Central memory CD8-positive, alpha-beta T cell (primary cell): ENCODE measurements at regions not wholly inside any gene's neighbourhood (a gene's known extent, or its start where the extent isn't known, plus 50 kb on each side); places are given as distances from the start of the nearest gene placed in this dataset.
A peak's percentile ranks its signal among the peaks of the same experiment; 100 is the strongest.

Source experiments
- ATAC-seq: fragments of 150-1000 bp; cut with Tn5 transposase; replicated peaks from 2 replicates; pipeline ENCODE4 v1.10.0; 2022; ENCODE audit warnings: mild to moderate bottlenecking, moderate FRiP score, moderate number of reproducible peaks; ENCODE audit not compliant: poor library complexity, severe bottlenecking; ENCODE audit errors: extremely low read depth
- DNase-seq, 2 donors: peaks; one replicate each; pipeline ENCODE4 v3.0.0; 2021; ENCODE audit warnings: low spot score in 2 of 2
- H3K27ac Mint-ChIP-seq: one replicate; pipeline ENCODE4 v1.8.0; 2022; ENCODE audit warnings: low read depth, mild to moderate bottlenecking, moderate library complexity, mixed read lengths
- H3K27me3 Mint-ChIP-seq: one replicate; pipeline ENCODE4 v1.8.0; 2022; ENCODE audit warnings: mixed read lengths
- H3K36me3 Mint-ChIP-seq: one replicate; pipeline ENCODE4 v1.8.0; 2022; ENCODE audit warnings: mild to moderate bottlenecking, moderate library complexity, mixed read lengths; ENCODE audit not compliant: insufficient read depth
- H3K4me1 Mint-ChIP-seq: one replicate; pipeline ENCODE4 v1.8.0; 2022; ENCODE audit warnings: mixed read lengths
- H3K4me3 Mint-ChIP-seq: one replicate; pipeline ENCODE4 v1.8.0; 2022; ENCODE audit warnings: mild to moderate bottlenecking, moderate library complexity, mixed read lengths
- H3K9me3 Mint-ChIP-seq: one replicate; pipeline ENCODE4 v1.8.0; 2022; ENCODE audit warnings: mixed read lengths

- no peak overlapping the region for H3K27ac Mint-ChIP-seq
- no peak for ATAC-seq
- no peak for DNase-seq
- H3K9me3 Mint-ChIP-seq, result no peaks in the 10 kb centered on the region
- no peaks in the 10 kb centered on the region for H3K27me3 Mint-ChIP-seq
- no peaks in the 10 kb centered on the region for H3K4me1 Mint-ChIP-seq
- no peak overlapping the region for H3K4me3 Mint-ChIP-seq
- peaks cover 1% of the 10 kb centered on the region for H3K36me3 Mint-ChIP-seq
These were observed 110.7 kb upstream of the CTSC start for GRCh38 chr11:88448131-88448670.

GRCh38 chr11:88447281-88447680 is 109.7 kb upstream of the CTSC start:
- Mint-ChIP-seq H3K27me3 (no peaks in the 10 kb centered on the region), H3K9me3 (no peaks in the 10 kb centered on the region), H3K4me3 (no peak overlapping the region), H3K27ac (no peak overlapping the region), H3K4me1 (no peaks in the 10 kb centered on the region), H3K36me3 (peaks cover 1% of the 10 kb centered on the region)
- ATAC-seq, result no peak
- no peak for DNase-seq

- no peaks in the 10 kb centered on the region for H3K27me3 Mint-ChIP-seq
- ATAC-seq, result no peak
- H3K4me1 Mint-ChIP-seq, result no peaks in the 10 kb centered on the region
- DNase-seq, result no peak
- peaks cover 6% of the 10 kb centered on the region for H3K9me3 Mint-ChIP-seq
- H3K27ac Mint-ChIP-seq, result no peak overlapping the region
- H3K36me3 Mint-ChIP-seq, result no peaks in the 10 kb centered on the region
- H3K4me3 Mint-ChIP-seq, result no peak overlapping the region
These were observed 101.8 kb upstream of the CTSC start for GRCh38 chr11:88439356-88439755.

- Mint-ChIP-seq H3K4me3 (no peak overlapping the region), H3K4me1 (no peaks in the 10 kb centered on the region), H3K9me3 (peaks cover 6% of the 10 kb centered on the region), H3K36me3 (no peaks in the 10 kb centered on the region), H3K27ac (no peak overlapping the region), H3K27me3 (no peaks in the 10 kb centered on the region)
- no peak for DNase-seq
- no peak for ATAC-seq
These were observed 101.2 kb upstream of the CTSC start for GRCh38 chr11:88438721-88439120.

- no peaks in the 10 kb centered on the region for H3K36me3 Mint-ChIP-seq
- H3K27me3 Mint-ChIP-seq, result no peaks in the 10 kb centered on the region
- H3K27ac Mint-ChIP-seq, result no peak overlapping the region
- ATAC-seq (peak; percentile 28), DNase-seq (no peak)
- peaks cover 6% of the 10 kb centered on the region for H3K9me3 Mint-ChIP-seq
- H3K4me3 Mint-ChIP-seq, result no peak overlapping the region
- H3K4me1 Mint-ChIP-seq, result peaks cover 12% of the 10 kb centered on the region
These were observed 97.9 kb upstream of the CTSC start for GRCh38 chr11:88435415-88435814.

- Mint-ChIP-seq H3K4me3 (no peak overlapping the region), H3K4me1 (peaks cover 12% of the 10 kb centered on the region), H3K27ac (no peak overlapping the region), H3K9me3 (peaks cover 6% of the 10 kb centered on the region), H3K27me3 (no peaks in the 10 kb centered on the region), H3K36me3 (no peaks in the 10 kb centered on the region)
- peak; percentile 43 for ATAC-seq
- DNase-seq, result no peak
These were observed 96.9 kb upstream of the CTSC start for GRCh38 chr11:88434333-88434976.

GRCh38 chr11:88433536-88434230 is 96.1 kb upstream of the CTSC start:
- no peaks in the 10 kb centered on the region for H3K27me3 Mint-ChIP-seq
- H3K36me3 Mint-ChIP-seq, result no peaks in the 10 kb centered on the region
- peaks cover 6% of the 10 kb centered on the region for H3K9me3 Mint-ChIP-seq
- H3K4me3 Mint-ChIP-seq, result no peak overlapping the region
- peaks cover 12% of the 10 kb centered on the region for H3K4me1 Mint-ChIP-seq
- H3K27ac Mint-ChIP-seq, result no peak overlapping the region
- DNase-seq, result no peak
- ATAC-seq, result no peak

- peaks cover 2% of the 10 kb centered on the region for H3K9me3 Mint-ChIP-seq
- ATAC-seq (no peak), DNase-seq (no peak)
- H3K4me3 Mint-ChIP-seq, result no peak overlapping the region
- H3K4me1 Mint-ChIP-seq, result peaks cover 12% of the 10 kb centered on the region
- no peaks in the 10 kb centered on the region for H3K36me3 Mint-ChIP-seq
- no peaks in the 10 kb centered on the region for H3K27me3 Mint-ChIP-seq
- no peak overlapping the region for H3K27ac Mint-ChIP-seq
These were observed 94.3 kb upstream of the CTSC start for GRCh38 chr11:88431675-88432341.

- DNase-seq (no peak), ATAC-seq (no peak)
- no peak overlapping the region for H3K4me3 Mint-ChIP-seq
- peaks cover 18% of the 10 kb centered on the region for H3K4me1 Mint-ChIP-seq
- no peaks in the 10 kb centered on the region for H3K27me3 Mint-ChIP-seq
- no peaks in the 10 kb centered on the region for H3K36me3 Mint-ChIP-seq
- H3K27ac Mint-ChIP-seq, result no peak overlapping the region
- no peaks in the 10 kb centered on the region for H3K9me3 Mint-ChIP-seq
These were observed 91.4 kb upstream of the CTSC start for GRCh38 chr11:88428959-88429358.

- H3K4me3 Mint-ChIP-seq, result no peak overlapping the region
- H3K27me3 Mint-ChIP-seq, result no peaks in the 10 kb centered on the region
- H3K4me1 Mint-ChIP-seq, result peaks cover 14% of the 10 kb centered on the region
- H3K27ac Mint-ChIP-seq, result no peak overlapping the region
- no peaks in the 10 kb centered on the region for H3K9me3 Mint-ChIP-seq
- DNase-seq (no peak), ATAC-seq (no peak)
- H3K36me3 Mint-ChIP-seq, result no peaks in the 10 kb centered on the region
These were observed 90.2 kb upstream of the CTSC start for GRCh38 chr11:88427719-88428118.

GRCh38 chr11:88424881-88425280 is 87.3 kb upstream of the CTSC start:
- Mint-ChIP-seq H3K27ac (no peak overlapping the region), H3K4me1 (peaks cover 31% of the 10 kb centered on the region)

GRCh38 chr11:88421530-88421929 is 84.0 kb upstream of the CTSC start:
- ATAC-seq (peak; percentile 60), DNase-seq (no peak)
- H3K36me3 Mint-ChIP-seq, result no peaks in the 10 kb centered on the region
- peaks cover 52% of the 10 kb centered on the region for H3K4me1 Mint-ChIP-seq
- H3K9me3 Mint-ChIP-seq, result no peaks in the 10 kb centered on the region
- H3K27ac Mint-ChIP-seq, result peak overlapping the region; percentile 83
- no peaks in the 10 kb centered on the region for H3K27me3 Mint-ChIP-seq
- H3K4me3 Mint-ChIP-seq, result peak overlapping the region; percentile 35

More at GRCh38 chr11:88424881-88425280, 87.3 kb upstream of the CTSC start:
- ATAC-seq (no peak), DNase-seq (no peak)
- Mint-ChIP-seq H3K36me3 (no peaks in the 10 kb centered on the region), H3K27me3 (no peaks in the 10 kb centered on the region), H3K4me3 (no peak overlapping the region), H3K9me3 (no peaks in the 10 kb centered on the region)
